Right lobe of liver (tissue), 4 donors: ENCODE measurements at regions not wholly inside any gene's neighbourhood (a gene's known extent, or its start where the extent isn't known, plus 50 kb on each side); places are given as distances from the start of the nearest gene placed in this dataset.

ENCODE experiments used
- POLR2A ChIP-seq: fragments of 450-650 bp; IDR thresholded peaks from one replicate; pipeline ENCODE4 v1.6.1; 2017; ENCODE audit warnings: antibody characterized with exemption, mild to moderate bottlenecking
- TF ChIP-seq, protein P1 (sequence below), 4 donors: fragments of 200-600 bp in 3 of 4; fragments of 450-650 bp in 1 of 4; IDR thresholded peaks; one replicate each; pipeline versions ENCODE4 v1.5.1 to v1.8.0; 2016 to 2022; ENCODE audit warnings: antibody characterized with exemption in 4 of 4, mild to moderate bottlenecking in 2 of 4
- donor health status: DM: no; HTN: no; CAD: no.
- donor health status: DM: no; HTN: no; CAD: no.
- donor health status: DM: no; HTN: yes; CAD: no.

DNA sequence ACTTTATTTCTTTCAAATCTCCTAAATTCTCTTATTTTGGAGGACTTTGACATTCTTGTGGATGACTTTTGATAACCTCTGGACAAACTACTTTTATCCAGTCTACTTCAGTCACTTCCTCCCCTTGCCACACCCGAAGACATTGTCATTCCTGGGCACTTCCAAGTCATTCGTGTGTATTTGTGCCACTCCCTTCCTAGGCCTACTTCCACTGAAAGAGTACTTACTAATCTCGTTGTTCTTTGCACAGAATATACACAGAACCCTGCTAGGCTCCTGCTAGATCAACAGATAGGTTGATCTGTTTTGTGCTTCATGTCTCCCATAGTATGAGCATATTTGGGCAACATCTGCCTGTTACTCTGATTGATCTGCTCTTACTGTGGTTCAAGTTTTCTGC, 355.4 kb downstream of the HGF start:
- TF ChIP-seq, protein P1, sequence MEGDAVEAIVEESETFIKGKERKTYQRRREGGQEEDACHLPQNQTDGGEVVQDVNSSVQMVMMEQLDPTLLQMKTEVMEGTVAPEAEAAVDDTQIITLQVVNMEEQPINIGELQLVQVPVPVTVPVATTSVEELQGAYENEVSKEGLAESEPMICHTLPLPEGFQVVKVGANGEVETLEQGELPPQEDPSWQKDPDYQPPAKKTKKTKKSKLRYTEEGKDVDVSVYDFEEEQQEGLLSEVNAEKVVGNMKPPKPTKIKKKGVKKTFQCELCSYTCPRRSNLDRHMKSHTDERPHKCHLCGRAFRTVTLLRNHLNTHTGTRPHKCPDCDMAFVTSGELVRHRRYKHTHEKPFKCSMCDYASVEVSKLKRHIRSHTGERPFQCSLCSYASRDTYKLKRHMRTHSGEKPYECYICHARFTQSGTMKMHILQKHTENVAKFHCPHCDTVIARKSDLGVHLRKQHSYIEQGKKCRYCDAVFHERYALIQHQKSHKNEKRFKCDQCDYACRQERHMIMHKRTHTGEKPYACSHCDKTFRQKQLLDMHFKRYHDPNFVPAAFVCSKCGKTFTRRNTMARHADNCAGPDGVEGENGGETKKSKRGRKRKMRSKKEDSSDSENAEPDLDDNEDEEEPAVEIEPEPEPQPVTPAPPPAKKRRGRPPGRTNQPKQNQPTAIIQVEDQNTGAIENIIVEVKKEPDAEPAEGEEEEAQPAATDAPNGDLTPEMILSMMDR (IDR thresholded peaks at IDR 0.05) = no peak
- TF ChIP-seq POLR2A = no peak
